ENCODE measurements at regions not wholly inside any gene's neighbourhood (a gene's known extent, or its start where the extent isn't known, plus 50 kb on each side); places are given as distances from the start of the nearest gene placed in this dataset.

DNA sequence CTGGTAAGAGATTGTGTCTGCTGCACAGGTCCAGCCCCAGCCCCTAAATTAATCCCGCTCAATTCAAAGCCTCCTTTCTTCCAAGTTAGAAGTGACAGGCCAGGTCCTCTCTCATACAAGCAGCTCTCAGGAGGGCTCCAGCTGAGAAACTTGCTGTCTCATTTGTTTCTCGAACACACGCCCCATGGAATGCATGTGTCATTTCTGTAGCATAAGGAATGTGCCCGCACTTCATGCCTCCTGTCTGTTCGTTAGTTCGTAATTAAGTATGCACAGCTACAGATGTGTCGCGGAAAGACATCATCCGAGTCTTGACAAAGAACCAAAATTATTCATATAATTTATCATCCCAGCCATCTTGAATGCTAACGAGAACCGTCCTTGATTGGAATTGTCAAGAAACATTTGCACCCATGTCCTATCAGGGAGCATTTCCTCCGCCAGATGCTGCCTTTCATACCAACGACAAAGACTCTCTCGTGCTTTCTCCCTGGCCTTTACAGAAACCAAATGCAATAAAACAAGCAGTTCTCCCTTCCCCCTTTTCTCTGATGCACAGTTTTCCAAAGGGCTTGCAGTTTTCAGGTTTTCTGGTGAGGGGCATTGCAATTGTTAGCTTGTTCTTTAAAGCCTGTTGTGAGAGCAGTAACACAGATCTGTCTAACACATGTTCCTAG, 133.5 kb downstream of the UQCRFS1 start:
- Histone ChIP-seq H3K9me3 (peaks cover 7% of the 10 kb centered on the region; the same call in 1 of the 3 replicates), H3K4me1 (no peaks in the 10 kb centered on the region), H3K27ac (no peak overlapping the region), H3K4me2 (no peak overlapping the region), H3K4me3 (no peak overlapping the region)
- 36% methylated on average over 14 of the region's 14 CpGs for WGBS (ENCODE audit: missing lambda C conversion rate)
- no peak for DNase-seq (ENCODE audit: low read depth in 1 of 2, low spot score in 1 of 2)
- peak; percentile 18 for FAIRE-seq
- CTCF ChIA-PET: no interaction called here
- no peak for TF ChIP-seq CTCF (IDR thresholded peaks at IDR 0.05)
- TF ChIP-seq CHD2 (IDR thresholded peaks at IDR 0.05; ENCODE audit: low read length, partially characterized antibody): no peak
- no peak for TF ChIP-seq ZSCAN20 (CRISPR knock-in tag; IDR thresholded peaks at IDR 0.05)
- TF ChIP-seq HOXA7 (CRISPR knock-in tag; IDR thresholded peaks at IDR 0.05): no peak
- POLR2A ChIA-PET: no interaction called here
- no peak for ATAC-seq

DNA sequence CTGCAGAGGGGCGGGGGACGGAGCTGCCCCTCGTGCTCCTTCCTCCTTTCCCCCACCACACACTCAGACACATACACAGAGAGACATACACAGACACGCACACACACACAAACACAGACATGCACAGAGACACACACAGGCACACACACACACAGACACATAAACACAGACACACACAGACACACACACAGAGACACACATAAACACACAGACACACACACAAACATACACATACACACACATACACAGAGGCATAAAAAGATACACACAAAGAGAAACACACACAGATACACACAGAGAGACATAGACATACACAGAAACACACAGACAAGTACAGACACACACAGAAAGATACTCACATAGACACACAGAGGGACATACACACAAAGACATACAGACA, 136.0 kb downstream of the UQCRFS1 start:
- ChIA-PET CTCF (interaction anchor here (1.1 to 2.0 kb wide), 5 partner anchors 10 to 15 kb away, joined by 3 to 8 read pairs (median 5); no protein-coding TSS in a partner anchor), POLR2A (no interaction called here)
- Histone ChIP-seq H3K4me2 (no peak overlapping the region), H3K27ac (no peak overlapping the region), H3K9me3 (peaks cover 7% of the 10 kb centered on the region; the same call in 1 of the 3 replicates), H3K4me1 (no peaks in the 10 kb centered on the region), H3K4me3 (no peak overlapping the region)
- TF ChIP-seq KDM5A (IDR thresholded peaks at IDR 0.05) (no peak), PBX3 (IDR thresholded peaks at IDR 0.05) (no peak), CBX2 (IDR thresholded peaks at IDR 0.05; ENCODE audit: borderline replicate concordance, low read depth) (no peak), POLR2A (IDR thresholded peaks at IDR 0.05; ENCODE audit: low read length) (no peak), HDAC2 (IDR thresholded peaks at IDR 0.05) (no peak), MAZ (IDR thresholded peaks at IDR 0.05; ENCODE audit: borderline replicate concordance, low read depth, low read length) (no peak), JUNB (IDR thresholded peaks at IDR 0.05) (no peak), E2F6 (IDR thresholded peaks at IDR 0.05; ENCODE audit: borderline replicate concordance, low read depth) (no peak), KDM1A (IDR thresholded peaks at IDR 0.05; ENCODE audit: low read depth) (no peak), POLR2AphosphoS2 (conservative IDR thresholded peaks at IDR 0.05; ENCODE audit: low read length) (no peak)
- 28% methylated on average over 4 of the region's 4 CpGs for WGBS (ENCODE audit: missing lambda C conversion rate)
- DNase-seq (ENCODE audit: low read depth in 1 of 2, low spot score in 1 of 2) (no peak), FAIRE-seq (no peak), ATAC-seq (no peak)

- Histone ChIP-seq H3K9me3 (peaks cover 7% of the 10 kb centered on the region; the same call in 1 of the 3 replicates), H3K4me1 (no peaks in the 10 kb centered on the region), H3K4me3 (no peak overlapping the region), H3K4me2 (no peak overlapping the region), H3K27ac (no peak overlapping the region)
- ATAC-seq (no peak), FAIRE-seq (no peak), DNase-seq (ENCODE audit: low read depth in 1 of 2, low spot score in 1 of 2) (no peak)
- ChIA-PET POLR2A (no interaction called here), CTCF (interaction anchor here (1.2 to 2.4 kb wide), 7 partner anchors 8 to 16 kb away, joined by 3 to 8 read pairs (median 3); no protein-coding TSS in a partner anchor)
- no peak for TF ChIP-seq HOXB5 (CRISPR knock-in tag; IDR thresholded peaks at IDR 0.05)
- TF ChIP-seq, protein P1, sequence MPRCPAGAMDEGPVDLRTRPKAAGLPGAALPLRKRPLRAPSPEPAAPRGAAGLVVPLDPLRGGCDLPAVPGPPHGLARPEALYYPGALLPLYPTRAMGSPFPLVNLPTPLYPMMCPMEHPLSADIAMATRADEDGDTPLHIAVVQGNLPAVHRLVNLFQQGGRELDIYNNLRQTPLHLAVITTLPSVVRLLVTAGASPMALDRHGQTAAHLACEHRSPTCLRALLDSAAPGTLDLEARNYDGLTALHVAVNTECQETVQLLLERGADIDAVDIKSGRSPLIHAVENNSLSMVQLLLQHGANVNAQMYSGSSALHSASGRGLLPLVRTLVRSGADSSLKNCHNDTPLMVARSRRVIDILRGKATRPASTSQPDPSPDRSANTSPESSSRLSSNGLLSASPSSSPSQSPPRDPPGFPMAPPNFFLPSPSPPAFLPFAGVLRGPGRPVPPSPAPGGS (IDR thresholded peaks at IDR 0.05): no peak
- TF ChIP-seq, protein P2, sequence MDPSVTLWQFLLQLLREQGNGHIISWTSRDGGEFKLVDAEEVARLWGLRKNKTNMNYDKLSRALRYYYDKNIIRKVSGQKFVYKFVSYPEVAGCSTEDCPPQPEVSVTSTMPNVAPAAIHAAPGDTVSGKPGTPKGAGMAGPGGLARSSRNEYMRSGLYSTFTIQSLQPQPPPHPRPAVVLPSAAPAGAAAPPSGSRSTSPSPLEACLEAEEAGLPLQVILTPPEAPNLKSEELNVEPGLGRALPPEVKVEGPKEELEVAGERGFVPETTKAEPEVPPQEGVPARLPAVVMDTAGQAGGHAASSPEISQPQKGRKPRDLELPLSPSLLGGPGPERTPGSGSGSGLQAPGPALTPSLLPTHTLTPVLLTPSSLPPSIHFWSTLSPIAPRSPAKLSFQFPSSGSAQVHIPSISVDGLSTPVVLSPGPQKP (IDR thresholded peaks at IDR 0.05; ENCODE audit: low read depth, low read length): no peak
- no peak for TF ChIP-seq CBX2 (IDR thresholded peaks at IDR 0.05; ENCODE audit: borderline replicate concordance, low read depth)
- TF ChIP-seq, protein P3, sequence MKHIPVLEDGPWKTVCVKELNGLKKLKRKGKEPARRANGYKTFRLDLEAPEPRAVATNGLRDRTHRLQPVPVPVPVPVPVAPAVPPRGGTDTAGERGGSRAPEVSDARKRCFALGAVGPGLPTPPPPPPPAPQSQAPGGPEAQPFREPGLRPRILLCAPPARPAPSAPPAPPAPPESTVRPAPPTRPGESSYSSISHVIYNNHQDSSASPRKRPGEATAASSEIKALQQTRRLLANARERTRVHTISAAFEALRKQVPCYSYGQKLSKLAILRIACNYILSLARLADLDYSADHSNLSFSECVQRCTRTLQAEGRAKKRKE (CRISPR knock-in tag; IDR thresholded peaks at IDR 0.05; ENCODE audit: low read depth): no peak
- TF ChIP-seq SREBF2 (IDR thresholded peaks at IDR 0.05): no peak
- no peak for TF ChIP-seq RAD21 (conservative IDR thresholded peaks at IDR 0.05 in 1 of 2, IDR thresholded peaks at IDR 0.05 in 1 of 2)
- 4% methylated on average over 4 of the region's 4 CpGs for WGBS (ENCODE audit: missing lambda C conversion rate)
Measured at GRCh38 chr19:29076161-29076560, 136.8 kb downstream of the UQCRFS1 start.

Data from A549 (cell line).